ENCODE measurements at regions not wholly inside any gene's neighbourhood (a gene's known extent, or its start where the extent isn't known, plus 50 kb on each side); places are given as distances from the start of the nearest gene placed in this dataset.

DNA sequence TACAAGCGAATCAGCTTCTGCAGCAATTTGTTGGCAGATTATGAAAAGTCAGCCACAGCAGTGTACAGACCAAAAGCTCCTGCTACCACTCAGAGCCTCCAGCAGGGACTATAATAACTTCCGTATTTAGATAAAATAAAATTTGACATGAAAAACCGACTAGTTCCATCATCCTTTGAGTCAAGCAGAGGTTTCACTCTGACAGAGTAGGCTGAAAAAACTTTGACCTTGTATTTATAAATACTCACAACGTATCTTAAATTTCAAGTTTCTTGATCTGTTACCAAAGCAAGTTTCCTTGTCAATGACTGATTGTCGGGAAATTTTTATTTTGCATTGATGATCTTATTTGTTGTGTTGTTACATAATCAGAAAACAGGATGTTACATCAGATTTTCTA, 283.4 kb downstream of the DAD1 start:
- 80% methylated on average over 5 of the region's 5 CpGs for WGBS
- no peak for TF ChIP-seq POLR2A (IDR thresholded peaks at IDR 0.05)
- TF ChIP-seq, protein P1, sequence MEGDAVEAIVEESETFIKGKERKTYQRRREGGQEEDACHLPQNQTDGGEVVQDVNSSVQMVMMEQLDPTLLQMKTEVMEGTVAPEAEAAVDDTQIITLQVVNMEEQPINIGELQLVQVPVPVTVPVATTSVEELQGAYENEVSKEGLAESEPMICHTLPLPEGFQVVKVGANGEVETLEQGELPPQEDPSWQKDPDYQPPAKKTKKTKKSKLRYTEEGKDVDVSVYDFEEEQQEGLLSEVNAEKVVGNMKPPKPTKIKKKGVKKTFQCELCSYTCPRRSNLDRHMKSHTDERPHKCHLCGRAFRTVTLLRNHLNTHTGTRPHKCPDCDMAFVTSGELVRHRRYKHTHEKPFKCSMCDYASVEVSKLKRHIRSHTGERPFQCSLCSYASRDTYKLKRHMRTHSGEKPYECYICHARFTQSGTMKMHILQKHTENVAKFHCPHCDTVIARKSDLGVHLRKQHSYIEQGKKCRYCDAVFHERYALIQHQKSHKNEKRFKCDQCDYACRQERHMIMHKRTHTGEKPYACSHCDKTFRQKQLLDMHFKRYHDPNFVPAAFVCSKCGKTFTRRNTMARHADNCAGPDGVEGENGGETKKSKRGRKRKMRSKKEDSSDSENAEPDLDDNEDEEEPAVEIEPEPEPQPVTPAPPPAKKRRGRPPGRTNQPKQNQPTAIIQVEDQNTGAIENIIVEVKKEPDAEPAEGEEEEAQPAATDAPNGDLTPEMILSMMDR (IDR thresholded peaks at IDR 0.05), result no peak
- no peak for TF ChIP-seq EP300 (IDR thresholded peaks at IDR 0.05)
- no peak for TF ChIP-seq POLR2AphosphoS5 (IDR thresholded peaks at IDR 0.05)
- no peak overlapping the region for H3K4me3 ChIP-seq
- no peak for DNase-seq (ENCODE audit: low spot score in 2 of 2)
- H3K4me1 ChIP-seq, result no peaks in the 10 kb centered on the region
- H3K27ac ChIP-seq, result no peak overlapping the region
- no peaks in the 10 kb centered on the region for H3K36me3 ChIP-seq
- no peaks in the 10 kb centered on the region for H3K27me3 ChIP-seq
- H3K9me3 ChIP-seq, result no peaks in the 10 kb centered on the region

DNA sequence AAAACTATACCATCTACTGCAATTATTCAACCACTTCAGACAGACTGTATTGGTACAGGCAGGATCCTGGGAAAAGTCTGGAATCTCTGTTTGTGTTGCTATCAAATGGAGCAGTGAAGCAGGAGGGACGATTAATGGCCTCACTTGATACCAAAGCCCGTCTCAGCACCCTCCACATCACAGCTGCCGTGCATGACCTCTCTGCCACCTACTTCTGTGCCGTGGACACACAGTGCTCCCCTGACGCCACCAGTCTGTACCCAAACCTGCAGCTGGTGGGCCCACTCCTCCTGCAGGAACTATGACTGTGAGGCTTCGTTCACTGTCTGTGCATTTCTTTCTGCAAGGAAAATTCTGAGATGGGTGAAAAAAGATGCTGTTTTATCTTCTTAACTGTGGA, 284.7 kb downstream of the DAD1 start:
- H3K36me3 ChIP-seq, result no peaks in the 10 kb centered on the region
- TF ChIP-seq POLR2A (IDR thresholded peaks at IDR 0.05), result no peak
- TF ChIP-seq POLR2AphosphoS5 (IDR thresholded peaks at IDR 0.05), result no peak
- TF ChIP-seq EP300 (IDR thresholded peaks at IDR 0.05), result no peak
- TF ChIP-seq, protein P1 (IDR thresholded peaks at IDR 0.05), result no peak
- 75% methylated on average over 6 of the region's 6 CpGs for WGBS
- no peaks in the 10 kb centered on the region for H3K27me3 ChIP-seq
- no peak overlapping the region for H3K4me3 ChIP-seq
- no peaks in the 10 kb centered on the region for H3K9me3 ChIP-seq
- no peak for DNase-seq (ENCODE audit: low spot score in 2 of 2)
- H3K27ac ChIP-seq, result no peak overlapping the region
- H3K4me1 ChIP-seq, result no peaks in the 10 kb centered on the region

DNA sequence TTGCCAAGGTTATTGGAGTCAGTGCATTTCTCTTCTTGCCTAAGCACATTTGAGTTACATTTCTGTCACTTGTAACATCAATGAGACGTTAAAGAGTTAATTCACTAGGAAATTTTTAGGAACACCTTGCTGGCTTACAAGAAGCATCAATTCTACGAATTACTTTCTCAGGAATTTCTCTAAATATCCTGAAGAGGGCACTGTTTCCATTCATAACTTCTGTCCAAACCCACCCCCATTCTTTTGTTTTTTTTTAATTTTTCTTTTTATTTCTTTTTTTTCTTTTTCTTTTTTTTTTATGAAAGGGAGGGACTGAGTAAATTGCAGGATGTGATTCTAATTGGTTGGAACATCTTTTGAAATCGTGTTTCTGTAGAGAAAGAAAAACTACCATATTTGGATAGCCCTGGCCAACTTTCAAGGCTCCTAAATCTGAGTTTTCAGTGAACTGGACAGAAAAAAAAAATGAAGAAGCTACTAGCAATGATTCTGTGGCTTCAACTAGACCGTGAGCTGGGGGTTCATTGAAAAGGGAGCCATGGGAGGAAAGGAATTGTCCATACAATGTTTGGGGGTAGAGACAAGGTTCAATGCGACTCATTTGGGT, 285.3 kb downstream of the DAD1 start:
- DNase-seq (ENCODE audit: low spot score in 2 of 2), result no peak
- Histone ChIP-seq H3K9me3 (no peaks in the 10 kb centered on the region), H3K4me1 (no peaks in the 10 kb centered on the region), H3K27me3 (no peaks in the 10 kb centered on the region), H3K27ac (no peak overlapping the region), H3K4me3 (no peak overlapping the region), H3K36me3 (no peaks in the 10 kb centered on the region)
- TF ChIP-seq, protein P1 (IDR thresholded peaks at IDR 0.05), result peak in 1 of 2 donors; percentile 16
- no peak for TF ChIP-seq POLR2A (IDR thresholded peaks at IDR 0.05)
- WGBS, result 34% methylated on average over 5 of the region's 5 CpGs

DNA sequence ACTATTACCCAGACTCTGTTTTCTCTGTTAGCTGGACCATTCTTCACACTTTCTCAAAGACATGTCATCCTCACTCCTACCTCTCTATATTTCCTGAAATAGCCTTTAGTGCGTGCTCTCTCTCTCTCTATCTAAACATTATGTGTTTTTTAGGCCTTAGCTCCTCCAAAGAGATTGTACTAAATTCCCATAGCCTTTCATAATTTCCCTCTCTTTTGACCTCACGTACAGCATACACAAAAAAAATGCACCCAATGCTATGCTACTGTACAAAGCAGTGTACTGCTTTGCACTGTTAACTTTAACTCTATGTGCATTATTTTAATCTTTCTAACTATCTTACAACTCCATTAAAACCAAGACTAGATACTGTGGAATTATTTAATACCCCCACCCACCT, 288.4 kb downstream of the DAD1 start:
- DNase-seq (ENCODE audit: low spot score in 2 of 2), result no peak
- no peaks in the 10 kb centered on the region for H3K36me3 ChIP-seq
- TF ChIP-seq EP300 (IDR thresholded peaks at IDR 0.05) (no peak), POLR2A (IDR thresholded peaks at IDR 0.05) (no peak), POLR2AphosphoS5 (IDR thresholded peaks at IDR 0.05) (no peak)
- TF ChIP-seq, protein P1 (IDR thresholded peaks at IDR 0.05), result no peak
- no peaks in the 10 kb centered on the region for H3K9me3 ChIP-seq
- H3K27ac ChIP-seq, result no peak overlapping the region
- 78% methylated on average over 2 of the region's 2 CpGs for WGBS
- no peak overlapping the region for H3K4me3 ChIP-seq
- no peaks in the 10 kb centered on the region for H3K4me1 ChIP-seq
- H3K27me3 ChIP-seq, result no peaks in the 10 kb centered on the region

DNA sequence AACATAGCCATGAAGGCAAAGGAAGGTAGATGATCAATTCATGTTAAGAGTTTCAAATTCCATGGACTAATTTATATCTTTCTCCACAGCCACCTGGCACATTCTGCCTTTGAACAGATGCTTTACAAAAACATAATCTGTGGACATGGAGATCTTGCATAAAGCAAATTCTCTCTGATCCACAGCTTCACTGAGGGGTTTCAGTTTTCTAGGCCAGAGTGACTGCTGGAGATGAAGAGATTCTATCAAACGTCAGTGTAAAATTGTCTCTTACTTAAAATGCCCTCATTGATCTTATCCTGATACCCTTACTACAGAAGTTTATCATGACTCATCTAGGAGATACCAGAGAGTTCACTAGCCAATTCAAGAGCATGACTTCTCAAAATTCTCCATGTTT, 291.6 kb downstream of the DAD1 start:
- Histone ChIP-seq H3K4me1 (no peaks in the 10 kb centered on the region), H3K36me3 (no peaks in the 10 kb centered on the region), H3K27me3 (no peaks in the 10 kb centered on the region), H3K4me3 (no peak overlapping the region), H3K9me3 (no peaks in the 10 kb centered on the region), H3K27ac (no peak overlapping the region)
- no peak for TF ChIP-seq POLR2A (IDR thresholded peaks at IDR 0.05)
- TF ChIP-seq, protein P1 (IDR thresholded peaks at IDR 0.05), result no peak
- TF ChIP-seq POLR2AphosphoS5 (IDR thresholded peaks at IDR 0.05), result no peak
- no peak for TF ChIP-seq EP300 (IDR thresholded peaks at IDR 0.05)
- no peak for DNase-seq (ENCODE audit: low spot score in 2 of 2)
- WGBS, result 46% methylated on average over 1 of the region's 1 CpG
